OCI-LY3 (cell line): ENCODE measurements at regions not wholly inside any gene's neighbourhood (a gene's known extent, or its start where the extent isn't known, plus 50 kb on each side); places are given as distances from the start of the nearest gene placed in this dataset.

Experiments used
- H2AFZ ChIP-seq: fragments of 200-600, 300-600 bp; shearing (Covaris generic); 2 replicates; pipeline ENCODE4 v1.6.0; 2014; ENCODE audit warnings: antibody characterized with exemption, low read depth, low read length
- H3K27ac ChIP-seq: fragments of 200-600, 300-600 bp; sonication (generic); 2 replicates; pipeline ENCODE4 v1.5.1; 2014; ENCODE audit warnings: mild to moderate bottlenecking, low read length, moderate library complexity, mixed read lengths
- H3K27me3 ChIP-seq: fragments of 200-600, 300-600 bp; sonication (generic); 2 replicates; pipeline ENCODE4 v1.6.1; 2014; ENCODE audit warnings: low read depth, low read length, mixed read lengths
- H3K36me3 ChIP-seq: fragments of 200-600, 300-600 bp; sonication (generic); replicated peaks from 2 replicates; pipeline ENCODE3; 2014; ENCODE audit warnings: low read depth, low read length, mixed read lengths
- H3K4me1 ChIP-seq: fragments of 300-600, 200-600 bp; sonication (generic); 2 replicates; pipeline ENCODE4 v1.6.1; 2014; ENCODE audit warnings: low read length, mixed read lengths
- H3K4me2 ChIP-seq: fragments of 200-600, 300-600 bp; sonication (generic); 2 replicates; pipeline ENCODE4 v1.6.1; 2014; ENCODE audit warnings: low read length, mixed read lengths
- H3K4me3 ChIP-seq: fragments of 300-600, 200-600 bp; sonication (generic); 2 replicates; pipeline ENCODE4 v1.5.1; 2014; ENCODE audit warnings: antibody characterized with exemption, mild to moderate bottlenecking, low read length, moderate library complexity
- H3K79me2 ChIP-seq: fragments of 300-600, 200-600 bp; shearing (Covaris generic); 2 replicates; pipeline ENCODE4 v1.6.1; 2014; ENCODE audit warnings: mild to moderate bottlenecking, low read length, mixed read lengths
- H3K9ac ChIP-seq: fragments of 300-600, 200-600 bp; shearing (Covaris generic); 2 replicates; pipeline ENCODE4 v1.6.0; 2014; ENCODE audit warnings: mild to moderate bottlenecking, low read length, moderate library complexity
- H3K9me3 ChIP-seq: fragments of 200-600, 300-600 bp; shearing (Covaris generic); 2 replicates; pipeline ENCODE4 v1.6.1; 2014; ENCODE audit warnings: low read length, mixed read lengths; ENCODE audit not compliant: insufficient read depth
- H4K20me1 ChIP-seq: fragments of 200-600, 300-600 bp; sonication (generic); 2 replicates; pipeline ENCODE4 v1.6.1; 2016; ENCODE audit warnings: low read length, mixed read lengths; ENCODE audit not compliant: insufficient read depth
- EZH2phosphoT487 ChIP-seq: fragments of 200-600 bp; shearing (Covaris generic); IDR thresholded peaks from 2 replicates; pipeline ENCODE4 v1.6.1; 2018; ENCODE audit warnings: antibody characterized with exemption, mixed run types, low read depth
- TF ChIP-seq, protein P1 (sequence below): fragments of 200-600, 300-600 bp; sonication (generic); IDR thresholded peaks from 2 replicates; pipeline ENCODE4 v1.5.1; 2014; ENCODE audit warnings: antibody characterized with exemption, low read length, low read depth

DNA sequence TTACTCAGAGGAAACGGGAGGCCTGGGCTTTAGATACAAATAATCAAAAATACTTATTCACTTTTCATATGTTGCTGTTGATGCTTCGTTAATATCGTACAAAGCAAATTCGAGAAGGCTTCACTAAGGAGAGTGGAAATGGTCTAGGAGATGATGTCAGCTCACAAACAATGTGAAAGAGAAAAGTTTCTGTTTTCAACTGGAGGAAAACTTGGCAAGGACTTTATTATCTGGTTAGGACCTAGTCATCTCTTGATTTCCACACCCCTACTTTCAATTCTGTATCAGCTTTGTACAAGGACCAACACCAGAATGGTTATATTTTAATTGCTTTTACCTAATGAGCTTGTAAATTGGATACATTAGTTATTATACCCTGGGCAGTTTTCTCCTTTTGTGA is 88.0 kb downstream of the SLC10A2 start:
- Histone ChIP-seq H3K4me3 (no peak overlapping the region), H4K20me1 (no peaks in the 10 kb centered on the region), H3K36me3 (no peaks in the 10 kb centered on the region), H3K27ac (no peak overlapping the region), H3K9ac (no peak overlapping the region), H3K27me3 (no peaks in the 10 kb centered on the region), H3K4me1 (no peaks in the 10 kb centered on the region), H3K4me2 (no peak overlapping the region), H3K9me3 (no peaks in the 10 kb centered on the region), H2AFZ (no peak overlapping the region), H3K79me2 (no peaks in the 10 kb centered on the region)
- no peak for TF ChIP-seq EZH2phosphoT487
- TF ChIP-seq, protein P1, sequence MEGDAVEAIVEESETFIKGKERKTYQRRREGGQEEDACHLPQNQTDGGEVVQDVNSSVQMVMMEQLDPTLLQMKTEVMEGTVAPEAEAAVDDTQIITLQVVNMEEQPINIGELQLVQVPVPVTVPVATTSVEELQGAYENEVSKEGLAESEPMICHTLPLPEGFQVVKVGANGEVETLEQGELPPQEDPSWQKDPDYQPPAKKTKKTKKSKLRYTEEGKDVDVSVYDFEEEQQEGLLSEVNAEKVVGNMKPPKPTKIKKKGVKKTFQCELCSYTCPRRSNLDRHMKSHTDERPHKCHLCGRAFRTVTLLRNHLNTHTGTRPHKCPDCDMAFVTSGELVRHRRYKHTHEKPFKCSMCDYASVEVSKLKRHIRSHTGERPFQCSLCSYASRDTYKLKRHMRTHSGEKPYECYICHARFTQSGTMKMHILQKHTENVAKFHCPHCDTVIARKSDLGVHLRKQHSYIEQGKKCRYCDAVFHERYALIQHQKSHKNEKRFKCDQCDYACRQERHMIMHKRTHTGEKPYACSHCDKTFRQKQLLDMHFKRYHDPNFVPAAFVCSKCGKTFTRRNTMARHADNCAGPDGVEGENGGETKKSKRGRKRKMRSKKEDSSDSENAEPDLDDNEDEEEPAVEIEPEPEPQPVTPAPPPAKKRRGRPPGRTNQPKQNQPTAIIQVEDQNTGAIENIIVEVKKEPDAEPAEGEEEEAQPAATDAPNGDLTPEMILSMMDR, result no peak

GRCh38 chr13:102977471-102977870 is 88.7 kb downstream of the SLC10A2 start:
- Histone ChIP-seq H4K20me1 (no peaks in the 10 kb centered on the region), H2AFZ (no peak overlapping the region), H3K27ac (no peak overlapping the region), H3K27me3 (no peaks in the 10 kb centered on the region), H3K4me2 (no peak overlapping the region), H3K4me3 (no peak overlapping the region), H3K36me3 (no peaks in the 10 kb centered on the region), H3K9me3 (no peaks in the 10 kb centered on the region), H3K79me2 (no peaks in the 10 kb centered on the region), H3K4me1 (no peaks in the 10 kb centered on the region), H3K9ac (no peak overlapping the region)
- no peak for TF ChIP-seq EZH2phosphoT487
- TF ChIP-seq, protein P1, result no peak

GRCh38 chr13:102974317-102975087 is 91.7 kb downstream of the SLC10A2 start:
- H3K4me3 ChIP-seq, result no peak overlapping the region
- no peaks in the 10 kb centered on the region for H3K79me2 ChIP-seq
- H3K27ac ChIP-seq, result no peak overlapping the region
- H3K4me1 ChIP-seq, result peaks cover 6% of the 10 kb centered on the region
- H3K9me3 ChIP-seq, result no peaks in the 10 kb centered on the region
- H3K27me3 ChIP-seq, result no peaks in the 10 kb centered on the region
- H3K4me2 ChIP-seq, result no peak overlapping the region
- no peaks in the 10 kb centered on the region for H4K20me1 ChIP-seq
- H3K36me3 ChIP-seq, result no peaks in the 10 kb centered on the region
- TF ChIP-seq EZH2phosphoT487, result no peak
- TF ChIP-seq, protein P1, result no peak
- no peak overlapping the region for H3K9ac ChIP-seq
- no peak overlapping the region for H2AFZ ChIP-seq

DNA sequence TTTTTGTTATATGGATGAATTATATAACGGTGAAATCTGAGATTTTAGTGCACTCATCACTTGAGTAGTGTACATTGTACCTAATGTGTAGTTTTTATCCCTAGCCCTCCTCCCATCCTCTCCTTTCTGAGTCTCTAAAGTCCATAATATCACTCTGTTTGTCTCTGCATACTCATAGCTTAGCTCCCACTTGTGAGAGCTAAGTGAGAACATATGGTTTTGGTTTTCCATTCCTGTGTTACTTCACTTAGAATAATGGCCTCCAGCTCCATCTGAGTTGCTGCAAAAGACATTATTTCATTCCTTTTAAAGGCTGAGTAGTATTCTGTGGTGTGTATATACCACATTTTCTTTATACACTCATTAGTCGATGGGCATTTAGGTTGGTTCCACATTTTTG is 94.0 kb downstream of the SLC10A2 start:
- Histone ChIP-seq H3K4me2 (no peak overlapping the region), H3K4me1 (peaks cover 6% of the 10 kb centered on the region), H3K4me3 (no peak overlapping the region), H4K20me1 (no peaks in the 10 kb centered on the region), H3K36me3 (no peaks in the 10 kb centered on the region), H3K27ac (no peak overlapping the region), H3K9me3 (no peaks in the 10 kb centered on the region), H2AFZ (no peak overlapping the region), H3K9ac (no peak overlapping the region), H3K27me3 (no peaks in the 10 kb centered on the region), H3K79me2 (no peaks in the 10 kb centered on the region)
- TF ChIP-seq EZH2phosphoT487, result no peak
- TF ChIP-seq, protein P1, result no peak
